Panc1 (cell line): ENCODE measurements at regions not wholly inside any gene's neighbourhood (a gene's known extent, or its start where the extent isn't known, plus 50 kb on each side); places are given as distances from the start of the nearest gene placed in this dataset.

Source experiments
- ATAC-seq: fragments of 200-7000 bp; cut with Tn5 transposase; 2 replicates; pipeline ENCODE4 v1.9.1; 2020; ENCODE audit warnings: mild to moderate bottlenecking, moderate library complexity
- BruUV-seq: library from RNA; stranded (reverse); fragments of 400-500 nt; replicated peaks from 2 replicates; lab custom pipeline; 2021; lab: Mats Ljungman, UMichigan
- CTCF ChIA-PET: fragments of 300-600 bp; sonication (Branson Sonifier 250); formaldehyde crosslinking; loops from one replicate; lab custom pipeline; 2022; ENCODE audit warnings: antibody characterized with exemption; lab: Charles Lee
- POLR2A ChIA-PET: fragments of 300-600 bp; sonication (Branson Sonifier 250); formaldehyde crosslinking; loops from one replicate; lab custom pipeline; 2022; ENCODE audit warnings: antibody characterized with exemption; lab: Charles Lee
- DNase-seq: peaks from one replicate; pipeline ENCODE4 v3.0.0-alpha.2; 2010; ENCODE audit warnings: low read depth, low spot score
- H3K27ac ChIP-seq: 2 replicates; pipeline ENCODE4 v1.5.1; 2011; ENCODE audit warnings: mild to moderate bottlenecking, low read length, inconsistent platforms
- H3K27me3 ChIP-seq: fragments of 200-500 bp; sonication (Bioruptor generic); 2 replicates; pipeline ENCODE4 v1.6.0; 2014; ENCODE audit warnings: low read length, inconsistent platforms; ENCODE audit not compliant: control insufficient read depth, insufficient read depth
- H3K36me3 ChIP-seq: fragments of 200-500 bp; sonication (Bioruptor generic); 2 replicates; pipeline ENCODE4 v1.5.1; 2014; ENCODE audit warnings: inconsistent platforms, mild to moderate bottlenecking, low read length, moderate library complexity; ENCODE audit not compliant: control insufficient read depth, insufficient read depth
- H3K4me1 ChIP-seq: 2 replicates; pipeline ENCODE4 v1.5.1; 2011; ENCODE audit warnings: inconsistent platforms, mild to moderate bottlenecking, low read length, moderate library complexity; ENCODE audit not compliant: control insufficient read depth, insufficient read depth
- H3K4me3 ChIP-seq, 2 experiments: 2 replicates each; pipeline ENCODE4 v1.5.1; 2011 to 2012; ENCODE audit warnings: low read depth in 2 of 2, low read length in 2 of 2, mild to moderate bottlenecking in 2 of 2, inconsistent platforms in 1 of 2, moderate library complexity in 1 of 2
- H3K9me3 ChIP-seq: fragments of 200-500 bp; sonication (Bioruptor generic); 2 replicates; pipeline ENCODE4 v1.5.1; 2014; ENCODE audit warnings: low read depth, mild to moderate bottlenecking, inconsistent platforms, low read length, moderate library complexity; ENCODE audit not compliant: control insufficient read depth, insufficient read depth
- CTCF ChIP-seq: fragments of 450-650 bp; IDR thresholded peaks from 2 replicates; pipeline ENCODE4 v1.5.1; 2017; ENCODE audit warnings: mild to moderate bottlenecking
- POLR2AphosphoS5 ChIP-seq: IDR thresholded peaks from 2 replicates; pipeline ENCODE4 v1.6.1; 2012; ENCODE audit warnings: mild to moderate bottlenecking, low read depth, low read length, moderate library complexity
- REST ChIP-seq, 2 experiments: IDR thresholded peaks; 2 replicates each; pipeline ENCODE4 v1.6.1; 2011 to 2012; ENCODE audit warnings: low read depth in 2 of 2, control low read depth in 1 of 2, low read length in 1 of 2, mild to moderate bottlenecking in 1 of 2, moderate library complexity in 1 of 2; ENCODE audit not compliant: insufficient read depth in 1 of 2
- SIN3A ChIP-seq: IDR thresholded peaks from 2 replicates; pipeline ENCODE4 v1.6.1; 2012; ENCODE audit warnings: low read depth, mild to moderate bottlenecking, low read length, moderate library complexity, borderline replicate concordance; ENCODE audit not compliant: insufficient read depth
- TCF7L2 ChIP-seq: IDR thresholded peaks from 2 replicates; pipeline ENCODE4 v1.6.1; 2011; ENCODE audit warnings: mild to moderate bottlenecking, low read depth, low read length, inconsistent platforms
- in situ Hi-C: cut with HindIII; loops from 2 replicates; pipeline ENCODE4 v1.10.0; 2016; ENCODE audit warnings: low sequenced_read_pairs, low pct_unique_long_range_greater_than_20kb
- intact Hi-C: fragments of 100-400 bp; cut with micrococcal nuclease; formaldehyde crosslinking; loops from one replicate; pipeline ENCODE4 v1.10.0; 2022; ENCODE audit not compliant: unreplicated experiment

GRCh38 chr3:144052275-144052674 is 80.7 kb downstream of the DIPK2A start:
- intact Hi-C loops (no loop called here), in situ Hi-C loops (no loop called here)
- no peak overlapping the region for H3K4me3 ChIP-seq
- CTCF ChIA-PET, result no interaction called here
- POLR2A ChIA-PET, result no interaction called here
- no peak for ATAC-seq
- no peak overlapping the region for H3K27ac ChIP-seq
- no peaks in the 10 kb centered on the region; the same call in 1 of the 2 replicates for H3K36me3 ChIP-seq
- no peaks in the 10 kb centered on the region for H3K27me3 ChIP-seq
- no peak for DNase-seq
- TF ChIP-seq SIN3A (no peak), CTCF (no peak), TCF7L2 (no peak), POLR2AphosphoS5 (no peak), REST (IDR thresholded peaks at IDR 0.05; ENCODE audit: insufficient read depth in 1 of 2, low read depth in 2 of 2, low read length in 1 of 2) (no peak)
- H3K4me1 ChIP-seq, result no peaks in the 10 kb centered on the region
- no TSS peak for BruUV-seq
- H3K9me3 ChIP-seq, result no peaks in the 10 kb centered on the region

GRCh38 chr3:144053121-144053520 is 81.5 kb downstream of the DIPK2A start:
- TF ChIP-seq SIN3A, result no peak
- no peak for TF ChIP-seq CTCF
- no peak for TF ChIP-seq REST (IDR thresholded peaks at IDR 0.05; ENCODE audit: insufficient read depth in 1 of 2, low read depth in 2 of 2, low read length in 1 of 2)
- no peak for TF ChIP-seq POLR2AphosphoS5
- no peak for TF ChIP-seq TCF7L2
- H3K27ac ChIP-seq, result no peak overlapping the region
- DNase-seq, result no peak

More at GRCh38 chr3:144053121-144053520, 81.5 kb downstream of the DIPK2A start:
- Histone ChIP-seq H3K4me3 (no peak overlapping the region), H3K9me3 (no peaks in the 10 kb centered on the region), H3K36me3 (no peaks in the 10 kb centered on the region; the same call in 1 of the 2 replicates), H3K27me3 (no peaks in the 10 kb centered on the region), H3K4me1 (no peaks in the 10 kb centered on the region)
- CTCF ChIA-PET, result no interaction called here
- ATAC-seq, result no peak
- intact Hi-C loops (no loop called here), in situ Hi-C loops (no loop called here)
- BruUV-seq, result no TSS peak
- POLR2A ChIA-PET, result no interaction called here
